ENCODE measurements at regions not wholly inside any gene's neighbourhood (a gene's known extent, or its start where the extent isn't known, plus 50 kb on each side); places are given as distances from the start of the nearest gene placed in this dataset.

DNA sequence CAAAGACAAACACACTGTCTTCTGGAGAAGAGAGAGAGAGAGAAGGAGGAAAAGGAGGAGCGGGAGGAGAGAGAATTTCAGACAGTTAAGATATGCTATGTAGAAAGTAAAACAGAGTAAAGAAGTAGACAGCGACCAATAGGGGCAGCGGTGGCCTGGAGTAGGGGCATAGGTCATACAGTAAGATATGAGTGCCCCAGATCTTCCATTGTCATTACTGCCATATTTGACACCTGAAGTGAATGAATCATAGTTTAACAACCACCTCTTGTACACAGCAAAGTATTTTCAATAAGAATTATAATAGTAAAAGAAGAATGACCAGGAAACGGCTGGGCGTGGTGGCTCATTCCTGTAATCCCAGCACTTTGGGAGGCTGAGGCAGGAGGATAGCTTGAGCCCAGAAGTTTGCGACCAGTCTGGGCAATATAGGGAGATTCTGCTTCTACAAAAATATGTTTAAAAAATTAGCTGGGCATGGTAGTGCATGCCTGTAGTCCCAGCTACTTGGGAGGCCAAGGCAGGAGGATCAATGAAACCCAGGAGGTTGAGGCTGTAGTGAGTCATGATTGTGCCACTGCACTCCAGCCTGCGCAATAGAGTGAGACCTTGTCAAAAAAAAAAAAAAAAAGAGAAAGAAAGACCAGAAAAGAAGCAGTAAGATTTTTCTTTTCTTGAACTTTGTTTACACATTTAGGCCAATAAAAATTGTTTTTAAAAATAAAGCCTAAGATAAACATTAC lies 77.0 kb upstream of the GPR158 start:
- TF ChIP-seq, protein P1, sequence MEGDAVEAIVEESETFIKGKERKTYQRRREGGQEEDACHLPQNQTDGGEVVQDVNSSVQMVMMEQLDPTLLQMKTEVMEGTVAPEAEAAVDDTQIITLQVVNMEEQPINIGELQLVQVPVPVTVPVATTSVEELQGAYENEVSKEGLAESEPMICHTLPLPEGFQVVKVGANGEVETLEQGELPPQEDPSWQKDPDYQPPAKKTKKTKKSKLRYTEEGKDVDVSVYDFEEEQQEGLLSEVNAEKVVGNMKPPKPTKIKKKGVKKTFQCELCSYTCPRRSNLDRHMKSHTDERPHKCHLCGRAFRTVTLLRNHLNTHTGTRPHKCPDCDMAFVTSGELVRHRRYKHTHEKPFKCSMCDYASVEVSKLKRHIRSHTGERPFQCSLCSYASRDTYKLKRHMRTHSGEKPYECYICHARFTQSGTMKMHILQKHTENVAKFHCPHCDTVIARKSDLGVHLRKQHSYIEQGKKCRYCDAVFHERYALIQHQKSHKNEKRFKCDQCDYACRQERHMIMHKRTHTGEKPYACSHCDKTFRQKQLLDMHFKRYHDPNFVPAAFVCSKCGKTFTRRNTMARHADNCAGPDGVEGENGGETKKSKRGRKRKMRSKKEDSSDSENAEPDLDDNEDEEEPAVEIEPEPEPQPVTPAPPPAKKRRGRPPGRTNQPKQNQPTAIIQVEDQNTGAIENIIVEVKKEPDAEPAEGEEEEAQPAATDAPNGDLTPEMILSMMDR (IDR thresholded peaks at IDR 0.05; ENCODE audit: insufficient read depth, low read length), result no peak
- TF ChIP-seq POLR2AphosphoS5 (IDR thresholded peaks at IDR 0.05; ENCODE audit: low read depth) (no peak), SPI1 (IDR thresholded peaks at IDR 0.05; ENCODE audit: borderline replicate concordance, low read depth) (no peak), GABPA (IDR thresholded peaks at IDR 0.05; ENCODE audit: low read depth) (no peak)
- TF ChIP-seq, protein P2, sequence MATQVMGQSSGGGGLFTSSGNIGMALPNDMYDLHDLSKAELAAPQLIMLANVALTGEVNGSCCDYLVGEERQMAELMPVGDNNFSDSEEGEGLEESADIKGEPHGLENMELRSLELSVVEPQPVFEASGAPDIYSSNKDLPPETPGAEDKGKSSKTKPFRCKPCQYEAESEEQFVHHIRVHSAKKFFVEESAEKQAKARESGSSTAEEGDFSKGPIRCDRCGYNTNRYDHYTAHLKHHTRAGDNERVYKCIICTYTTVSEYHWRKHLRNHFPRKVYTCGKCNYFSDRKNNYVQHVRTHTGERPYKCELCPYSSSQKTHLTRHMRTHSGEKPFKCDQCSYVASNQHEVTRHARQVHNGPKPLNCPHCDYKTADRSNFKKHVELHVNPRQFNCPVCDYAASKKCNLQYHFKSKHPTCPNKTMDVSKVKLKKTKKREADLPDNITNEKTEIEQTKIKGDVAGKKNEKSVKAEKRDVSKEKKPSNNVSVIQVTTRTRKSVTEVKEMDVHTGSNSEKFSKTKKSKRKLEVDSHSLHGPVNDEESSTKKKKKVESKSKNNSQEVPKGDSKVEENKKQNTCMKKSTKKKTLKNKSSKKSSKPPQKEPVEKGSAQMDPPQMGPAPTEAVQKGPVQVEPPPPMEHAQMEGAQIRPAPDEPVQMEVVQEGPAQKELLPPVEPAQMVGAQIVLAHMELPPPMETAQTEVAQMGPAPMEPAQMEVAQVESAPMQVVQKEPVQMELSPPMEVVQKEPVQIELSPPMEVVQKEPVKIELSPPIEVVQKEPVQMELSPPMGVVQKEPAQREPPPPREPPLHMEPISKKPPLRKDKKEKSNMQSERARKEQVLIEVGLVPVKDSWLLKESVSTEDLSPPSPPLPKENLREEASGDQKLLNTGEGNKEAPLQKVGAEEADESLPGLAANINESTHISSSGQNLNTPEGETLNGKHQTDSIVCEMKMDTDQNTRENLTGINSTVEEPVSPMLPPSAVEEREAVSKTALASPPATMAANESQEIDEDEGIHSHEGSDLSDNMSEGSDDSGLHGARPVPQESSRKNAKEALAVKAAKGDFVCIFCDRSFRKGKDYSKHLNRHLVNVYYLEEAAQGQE (IDR thresholded peaks at IDR 0.05; ENCODE audit: insufficient replicate concordance, low read depth), result no peak

All from HL-60 (cell line).